GM10248 (cell line): ENCODE measurements at regions not wholly inside any gene's neighbourhood (a gene's known extent, or its start where the extent isn't known, plus 50 kb on each side); places are given as distances from the start of the nearest gene placed in this dataset.
"Not testable (repeated sequence)": the region's sequence is repeated elsewhere in the genome, so short reads cannot be mapped to it uniquely, and the experiment has no call there.

Source experiments
- CTCF ChIA-PET: fragments of 300-600 bp; sonication (Branson Sonifier 250); formaldehyde crosslinking; extraction: SDS; loops from one replicate; lab custom pipeline; 2021; ENCODE audit warnings: antibody characterized with exemption; lab: Yijun Ruan, JAX
- POLR2A ChIA-PET: fragments of 350-650 bp; sonication (Branson Sonifier 250); formaldehyde crosslinking; extraction: SDS; loops from one replicate; lab custom pipeline; 2020; ENCODE audit warnings: antibody characterized with exemption; lab: Yijun Ruan, JAX
- DNase-seq: peaks from one replicate; pipeline ENCODE4 v3.0.0; 2012; ENCODE audit errors: extremely low spot score

DNA sequence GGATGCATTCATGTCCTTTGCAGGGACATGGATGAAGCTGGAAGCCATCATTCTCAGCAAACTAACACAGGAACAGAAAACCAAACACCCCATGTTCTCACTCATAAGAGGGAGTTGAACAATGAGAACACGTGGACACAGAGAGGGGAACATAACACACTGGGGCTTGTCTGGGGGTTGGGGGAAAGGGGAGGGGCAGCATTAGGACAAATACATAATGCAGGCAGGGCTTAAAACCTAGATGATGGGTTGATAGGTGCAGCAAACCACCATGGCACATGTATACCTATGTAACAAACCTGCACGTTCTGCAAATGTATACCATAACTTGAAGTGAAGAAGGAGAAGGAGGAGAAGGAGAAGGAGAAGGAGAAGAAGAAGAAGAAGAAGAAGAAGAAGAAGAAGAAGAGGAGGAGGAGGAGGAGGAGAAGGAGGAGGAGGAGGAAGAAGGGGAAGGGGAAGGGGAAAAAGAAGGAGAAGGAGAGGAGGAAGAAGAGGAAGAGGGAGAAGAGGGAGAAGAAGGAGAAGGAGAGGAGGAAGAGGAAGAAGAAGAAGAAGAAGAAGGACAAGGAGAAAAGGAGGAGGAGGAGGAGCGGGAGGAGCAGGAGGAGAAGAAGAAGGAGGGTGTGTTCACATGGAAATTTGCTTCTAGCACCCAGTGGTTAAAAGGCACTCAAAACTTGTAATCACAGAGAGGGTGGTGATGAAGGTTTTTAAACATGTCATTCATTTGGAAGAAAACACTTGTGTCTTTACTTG lies 133.5 kb upstream of the TPTE start:
- POLR2A ChIA-PET = not testable (repeated sequence)

GRCh38 chr21:10388625-10389024 lies 132.8 kb upstream of the TPTE start:
- DNase-seq, POLR2A ChIA-PET, CTCF ChIA-PET: not testable (repeated sequence)

More for the DNA sequence above, 133.5 kb upstream of the TPTE start:
- DNase-seq, CTCF ChIA-PET: not testable (repeated sequence)

DNA sequence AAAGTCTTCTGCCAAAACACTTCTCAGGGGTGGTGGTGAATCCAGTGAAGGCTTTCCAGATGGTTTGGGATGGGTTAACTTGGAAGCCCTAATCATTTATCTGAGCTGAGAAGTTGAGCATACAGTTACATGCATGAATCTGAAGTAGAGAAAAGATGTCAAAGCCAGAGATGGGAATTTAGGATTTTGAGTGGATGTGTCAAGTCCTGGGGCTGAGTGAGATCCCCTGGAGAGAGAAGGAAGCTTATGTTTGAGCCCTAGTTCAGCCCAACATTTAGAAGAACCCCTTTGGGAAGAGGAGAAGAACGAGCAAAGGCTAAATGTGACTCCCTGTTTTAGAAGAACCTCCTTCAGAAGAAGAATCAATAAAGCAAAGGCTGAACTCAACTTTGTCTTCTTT lies 129.1 kb upstream of the TPTE start:
- POLR2A ChIA-PET, DNase-seq, CTCF ChIA-PET: not testable (repeated sequence)

- POLR2A ChIA-PET, CTCF ChIA-PET, DNase-seq: not testable (repeated sequence)
These were observed 125.4 kb upstream of the TPTE start for GRCh38 chr21:10395963-10396362.

DNA sequence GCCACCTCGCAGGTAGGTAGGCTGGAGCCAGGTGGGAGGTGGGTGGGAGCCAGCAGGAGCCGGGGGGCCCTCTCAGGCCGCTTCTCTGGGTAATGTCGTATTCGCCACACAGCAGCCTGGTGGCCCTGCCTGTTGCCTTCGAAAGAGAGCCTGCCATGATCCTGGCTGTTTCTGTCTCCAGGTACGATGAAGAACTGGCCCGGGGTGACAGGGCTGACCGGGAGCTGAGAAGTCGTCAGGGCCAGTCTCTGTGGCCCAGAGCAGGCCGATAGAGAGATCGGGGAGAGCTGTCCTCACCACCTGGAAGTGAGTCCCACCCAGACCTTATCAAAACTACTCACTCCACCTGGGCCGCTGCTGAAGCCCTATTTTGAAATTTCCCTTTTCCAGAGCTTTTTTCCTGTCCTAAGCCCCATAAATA lies 123.9 kb upstream of the TPTE start:
- CTCF ChIA-PET, POLR2A ChIA-PET: not testable (repeated sequence)

GRCh38 chr21:10398692-10399489 lies 122.5 kb upstream of the TPTE start:
- DNase-seq, POLR2A ChIA-PET, CTCF ChIA-PET: not testable (repeated sequence)

More for the DNA sequence above, 123.9 kb upstream of the TPTE start:
- not testable (repeated sequence) for DNase-seq

GRCh38 chr21:10400622-10401361 lies 120.6 kb upstream of the TPTE start:
- CTCF ChIA-PET, POLR2A ChIA-PET, DNase-seq: not testable (repeated sequence)

DNA sequence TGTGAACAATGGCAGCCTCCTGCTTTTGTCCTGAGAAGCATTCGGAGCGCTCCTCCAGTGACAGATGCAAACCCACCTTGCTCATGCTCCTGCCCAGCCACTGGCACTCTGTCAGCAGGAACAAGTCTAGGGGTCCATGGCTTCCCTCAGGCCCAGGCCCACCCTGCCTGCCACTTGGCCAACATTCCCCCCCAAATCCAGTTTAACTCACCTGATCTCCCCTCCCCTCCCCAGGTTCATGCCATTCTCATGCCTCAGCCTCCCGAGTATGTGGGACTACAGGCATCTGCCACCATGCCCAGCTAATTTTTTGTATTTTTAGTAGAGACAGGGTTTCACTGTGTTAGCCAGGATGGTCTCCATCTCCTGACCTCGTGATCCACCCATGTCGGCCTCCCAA lies 118.9 kb upstream of the TPTE start:
- POLR2A ChIA-PET, CTCF ChIA-PET, DNase-seq: not testable (repeated sequence)

- DNase-seq, CTCF ChIA-PET, POLR2A ChIA-PET: not testable (repeated sequence)
These were observed 116.1 kb upstream of the TPTE start for GRCh38 chr21:10405331-10405730.

- POLR2A ChIA-PET, DNase-seq, CTCF ChIA-PET: not testable (repeated sequence)
These were observed 111.6 kb upstream of the TPTE start for GRCh38 chr21:10409786-10410185.

GRCh38 chr21:10410354-10410929 lies 110.9 kb upstream of the TPTE start:
- DNase-seq, CTCF ChIA-PET, POLR2A ChIA-PET: not testable (repeated sequence)

- POLR2A ChIA-PET, DNase-seq, CTCF ChIA-PET: not testable (repeated sequence)
These were observed 109.4 kb upstream of the TPTE start for GRCh38 chr21:10411776-10412526.

DNA sequence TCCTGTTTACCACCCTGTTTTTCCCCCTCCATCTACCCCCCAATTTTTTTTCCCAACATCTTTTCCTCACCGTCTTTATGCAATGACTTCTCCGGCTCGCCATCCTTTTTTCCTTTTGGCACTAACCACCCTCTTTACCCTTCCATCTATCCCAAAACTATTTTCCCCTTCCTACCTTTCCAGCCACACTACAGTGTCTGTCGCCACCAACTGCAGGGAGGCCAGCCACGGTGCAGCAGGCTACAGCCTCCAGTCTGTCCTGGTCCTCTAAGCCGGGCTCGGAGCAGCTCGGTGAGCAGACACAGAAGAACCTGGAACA lies 108.5 kb upstream of the TPTE start:
- CTCF ChIA-PET, POLR2A ChIA-PET, DNase-seq: not testable (repeated sequence)

DNA sequence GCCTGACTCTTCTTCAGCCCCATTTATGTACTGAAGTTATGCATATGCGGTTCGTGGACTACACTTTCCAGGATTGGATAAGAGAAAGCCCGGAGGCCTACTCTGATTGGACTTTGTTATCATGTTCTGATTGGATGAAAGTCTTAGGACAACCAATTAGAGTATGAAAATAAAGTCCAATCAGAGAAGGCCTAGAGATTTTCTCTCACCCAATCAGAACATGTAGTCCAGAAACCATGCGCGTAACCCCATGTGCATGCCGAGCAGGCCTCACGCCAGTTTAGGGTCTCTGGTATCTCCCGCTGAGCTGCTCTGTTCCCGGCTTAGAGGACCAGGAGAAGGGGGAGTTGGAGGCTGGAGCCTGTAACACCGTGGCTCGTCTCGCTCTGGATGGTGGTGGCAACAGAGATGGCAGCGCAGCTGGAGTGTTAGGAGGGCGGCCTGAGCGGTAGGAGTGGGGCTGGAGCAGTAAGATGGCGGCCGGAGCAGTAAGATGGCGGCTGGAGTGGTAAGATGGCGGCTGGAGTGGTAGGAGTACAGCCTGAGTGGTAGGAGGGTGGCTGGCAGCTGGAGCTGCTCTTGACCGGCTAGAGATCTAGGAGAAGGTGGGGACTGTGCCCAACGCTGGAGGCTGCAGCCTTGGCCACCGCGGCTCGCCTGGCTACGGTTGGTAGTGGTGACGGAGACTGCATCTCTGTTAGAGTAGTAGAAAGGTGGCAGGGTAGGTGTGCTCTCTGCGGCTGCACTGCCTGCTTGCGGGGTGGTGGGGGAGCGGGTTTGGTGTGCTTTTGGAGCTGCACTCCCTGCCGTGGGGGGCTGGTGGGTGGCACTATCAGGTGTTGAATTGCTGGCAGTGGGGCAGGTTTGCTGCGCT lies 107.9 kb upstream of the TPTE start:
- CTCF ChIA-PET, POLR2A ChIA-PET, DNase-seq: not testable (repeated sequence)

GRCh38 chr21:10414121-10414924 lies 107.1 kb upstream of the TPTE start:
- POLR2A ChIA-PET, DNase-seq, CTCF ChIA-PET: not testable (repeated sequence)

DNA sequence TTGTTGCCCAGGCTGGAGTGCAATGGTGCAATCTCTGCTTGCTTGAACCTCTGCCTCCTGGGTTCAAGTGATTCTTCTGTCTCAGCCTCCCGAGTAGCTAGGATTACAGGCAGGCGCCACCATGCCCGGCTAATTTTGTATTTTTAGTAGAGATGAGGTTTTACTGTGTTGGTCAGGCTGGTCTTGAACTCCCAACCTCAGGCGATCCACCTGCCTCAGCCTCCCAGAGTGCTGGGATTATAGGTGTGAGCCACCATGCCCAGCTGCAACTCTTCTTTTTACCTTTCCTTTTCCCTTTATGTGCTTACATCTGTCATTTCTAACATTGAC lies 106.5 kb upstream of the TPTE start:
- POLR2A ChIA-PET, CTCF ChIA-PET, DNase-seq: not testable (repeated sequence)
